Left lung (tissue), 4 donors: ENCODE measurements at regions not wholly inside any gene's neighbourhood (a gene's known extent, or its start where the extent isn't known, plus 50 kb on each side); places are given as distances from the start of the nearest gene placed in this dataset.
"Not testable (repeated sequence)": the region's sequence is repeated elsewhere in the genome, so short reads cannot be mapped to it uniquely, and the experiment has no call there.

Source experiments
- ATAC-seq: fragments of 200-7000 bp; cut with Tn5 transposase; one replicate; pipeline ENCODE4 v1.9.1; 2020; ENCODE audit warnings: moderate library complexity
- DNase-seq, 4 donors: peaks; one replicate each; pipeline ENCODE4 v3.0.0-alpha.2; 2013 to 2020
- H3K27ac ChIP-seq, 2 donors: fragments of 200-600 bp; sonication (generic) in 1 of 2; one replicate each; pipeline versions ENCODE4 v1.5.0 to v1.8.0; 2020 to 2021
- H3K27me3 ChIP-seq, 2 donors: fragments of 200-600 bp; sonication (generic) in 1 of 2; one replicate each; pipeline versions ENCODE4 v1.5.0 to v1.8.0; 2020 to 2021
- H3K36me3 ChIP-seq, 2 donors: fragments of 200-600 bp; sonication (generic) in 1 of 2; one replicate each; pipeline versions ENCODE4 v1.5.0 to v1.8.0; 2020 to 2021
- H3K4me1 ChIP-seq, 2 donors: fragments of 200-600 bp; one replicate each; pipeline ENCODE4 v1.8.0; 2021
- H3K4me3 ChIP-seq, 2 donors: fragments of 200-600 bp; sonication (generic) in 1 of 2; one replicate each; pipeline versions ENCODE4 v1.5.0 to v1.8.0; 2020 to 2021; ENCODE audit warnings: mild to moderate bottlenecking in 1 of 2
- H3K9me3 ChIP-seq, 2 donors: fragments of 200-600 bp; sonication (generic) in 1 of 2; one replicate each; pipeline versions ENCODE4 v1.5.0 to v1.8.0; 2020 to 2021
- CTCF ChIP-seq, 2 donors: fragments of 200-600 bp; sonication (generic) in 1 of 2; IDR thresholded peaks; one replicate each; pipeline versions ENCODE4 v1.5.0 to v1.8.0; 2021; ENCODE audit warnings: antibody characterized with exemption in 2 of 2
- intact Hi-C, 2 donors: fragments of 100-400 bp; cut with DNase I; formaldehyde crosslinking; loops; one replicate each; pipeline versions ENCODE4 v1.11.2 to v1.14.2; 2022
- donor health status: DM: no; HTN: yes; CAD: no.
- donor health status: DM: no; HTN: no; CAD: no.

- no peaks in the 10 kb centered on the region for H3K4me1 ChIP-seq
- intact Hi-C loops: no loop called here
- no peak for DNase-seq
- TF ChIP-seq CTCF (IDR thresholded peaks at IDR 0.05): no peak
- no peak overlapping the region for H3K27ac ChIP-seq
- H3K9me3 ChIP-seq: peaks cover 0 to 22% of the 10 kb centered on the region in 2 donors
- no peak overlapping the region for H3K4me3 ChIP-seq
- H3K36me3 ChIP-seq: no peaks in the 10 kb centered on the region
- no peaks in the 10 kb centered on the region for H3K27me3 ChIP-seq
- ATAC-seq: no peak
Observed at GRCh38 chr3:18704326-18704725, 279.2 kb upstream of the SATB1 start.

- ATAC-seq (no peak), DNase-seq (no peak)
- H3K9me3 ChIP-seq: peaks cover 0 to 22% of the 10 kb centered on the region in 2 donors
- intact Hi-C loops: no loop called here
- H3K27me3 ChIP-seq: no peaks in the 10 kb centered on the region
- no peaks in the 10 kb centered on the region for H3K36me3 ChIP-seq
- H3K4me1 ChIP-seq: no peaks in the 10 kb centered on the region
- TF ChIP-seq CTCF (IDR thresholded peaks at IDR 0.05): no peak
- H3K4me3 ChIP-seq: no peak overlapping the region
- no peak overlapping the region for H3K27ac ChIP-seq
Observed at GRCh38 chr3:18703798-18704197, 278.7 kb upstream of the SATB1 start.

GRCh38 chr3:18693588-18694329 lies 268.6 kb upstream of the SATB1 start:
- H3K27me3 ChIP-seq, H3K4me3 ChIP-seq, H3K36me3 ChIP-seq, intact Hi-C loops, H3K4me1 ChIP-seq, H3K27ac ChIP-seq, ATAC-seq, H3K9me3 ChIP-seq: not testable (repeated sequence)
- DNase-seq: peak in 1 of 4 donors; percentile 22

- ATAC-seq: peak; percentile 16
- DNase-seq: no peak
- H3K9me3 ChIP-seq: no peaks in the 10 kb centered on the region
- H3K4me1 ChIP-seq: no peaks in the 10 kb centered on the region
- no peaks in the 10 kb centered on the region for H3K36me3 ChIP-seq
- TF ChIP-seq CTCF (IDR thresholded peaks at IDR 0.05): no peak
- no peak overlapping the region for H3K4me3 ChIP-seq
- H3K27me3 ChIP-seq: no peaks in the 10 kb centered on the region
- H3K27ac ChIP-seq: no peak overlapping the region
- intact Hi-C loops: no loop called here
Observed at GRCh38 chr3:18687286-18687685, 262.1 kb upstream of the SATB1 start.

- Histone ChIP-seq H3K27me3 (no peaks in the 10 kb centered on the region), H3K27ac (no peak overlapping the region), H3K4me1 (no peaks in the 10 kb centered on the region), H3K4me3 (no peak overlapping the region), H3K36me3 (no peaks in the 10 kb centered on the region), H3K9me3 (no peaks in the 10 kb centered on the region)
- no peak for ATAC-seq
- no peak for TF ChIP-seq CTCF (IDR thresholded peaks at IDR 0.05)
- intact Hi-C loops: no loop called here
- no peak for DNase-seq
Observed at GRCh38 chr3:18683900-18684299, 258.8 kb upstream of the SATB1 start.

- no peak for DNase-seq
- no peaks in the 10 kb centered on the region for H3K27me3 ChIP-seq
- H3K4me1 ChIP-seq: no peaks in the 10 kb centered on the region
- intact Hi-C loops: no loop called here
- no peak for ATAC-seq
- H3K9me3 ChIP-seq: no peaks in the 10 kb centered on the region
- no peak overlapping the region for H3K27ac ChIP-seq
- no peak for TF ChIP-seq CTCF (IDR thresholded peaks at IDR 0.05)
- H3K4me3 ChIP-seq: no peak overlapping the region
- H3K36me3 ChIP-seq: no peaks in the 10 kb centered on the region
Observed at GRCh38 chr3:18681818-18682345, 256.7 kb upstream of the SATB1 start.
